Transverse colon (tissue), 4 donors: ENCODE measurements at regions not wholly inside any gene's neighbourhood (a gene's known extent, or its start where the extent isn't known, plus 50 kb on each side); places are given as distances from the start of the nearest gene placed in this dataset.

ENCODE experiments used
- CTCF ChIP-seq, 5 experiments: fragments of 200-600 bp in 3 of 5; fragments of 450-650 bp in 2 of 5; sonication (generic) in 3 of 5; IDR thresholded peaks; 1 replicate in 2 of 5; 2 replicates in 3 of 5; pipeline ENCODE4 v1.5.1; 2016 to 2017; ENCODE audit warnings: antibody characterized with exemption in 5 of 5, inconsistent platforms in 3 of 5, mild to moderate bottlenecking in 2 of 5, moderate library complexity in 1 of 5
- EP300 ChIP-seq: sonication (generic); formaldehyde crosslinking; IDR thresholded peaks from one replicate; pipeline ENCODE4 v1.6.1; 2017; ENCODE audit warnings: antibody characterized with exemption, low read depth
- POLR2AphosphoS5 ChIP-seq, 3 donors: sonication (generic); formaldehyde crosslinking; IDR thresholded peaks; one replicate each; pipeline ENCODE4 v1.6.1; 2016; ENCODE audit warnings: antibody characterized with exemption in 3 of 3

GRCh38 chr13:22944378-22944777 is 236.4 kb upstream of the SGCG start:
- TF ChIP-seq POLR2AphosphoS5 (IDR thresholded peaks at IDR 0.05) = no peak
- no peak for TF ChIP-seq EP300
- no peak for TF ChIP-seq CTCF (IDR thresholded peaks at IDR 0.05)
